Prostate gland (tissue), 2 donors: ENCODE measurements at regions not wholly inside any gene's neighbourhood (a gene's known extent, or its start where the extent isn't known, plus 50 kb on each side); places are given as distances from the start of the nearest gene placed in this dataset.

ENCODE experiments used
- POLR2A ChIP-seq: fragments of 450-650 bp; IDR thresholded peaks from one replicate; pipeline ENCODE4 v1.6.1; 2016; ENCODE audit warnings: antibody characterized with exemption, mild to moderate bottlenecking
- TF ChIP-seq, protein P1 (sequence below), 4 experiments: fragments of 200-600 bp in 2 of 4; fragments of 450-650 bp in 2 of 4; sonication (generic) in 2 of 4; IDR thresholded peaks; 1 replicate in 3 of 4; 2 replicates in 1 of 4; pipeline ENCODE4 v1.5.1; 2016 to 2019; ENCODE audit warnings: antibody characterized with exemption in 4 of 4, mild to moderate bottlenecking in 2 of 4, moderate library complexity in 2 of 4

DNA sequence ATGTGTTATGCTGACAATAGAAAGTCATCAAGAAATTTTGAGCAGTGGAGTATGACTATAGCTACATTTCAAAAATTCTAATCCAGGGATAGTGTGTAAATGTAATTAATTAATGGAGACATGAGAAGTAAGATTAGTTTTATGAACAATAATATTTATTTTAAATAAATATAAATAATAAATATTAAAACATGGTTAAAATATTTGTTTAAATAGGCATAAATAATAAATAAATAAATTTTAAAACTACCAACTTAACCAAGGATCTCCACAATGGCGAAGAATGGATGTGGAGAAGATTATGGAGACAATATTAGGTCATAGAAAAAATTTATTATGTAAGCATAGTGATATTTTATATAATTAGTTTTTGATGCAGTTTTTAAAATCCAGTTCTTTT, 588.2 kb upstream of the NOVA1 start:
- TF ChIP-seq, protein P1, sequence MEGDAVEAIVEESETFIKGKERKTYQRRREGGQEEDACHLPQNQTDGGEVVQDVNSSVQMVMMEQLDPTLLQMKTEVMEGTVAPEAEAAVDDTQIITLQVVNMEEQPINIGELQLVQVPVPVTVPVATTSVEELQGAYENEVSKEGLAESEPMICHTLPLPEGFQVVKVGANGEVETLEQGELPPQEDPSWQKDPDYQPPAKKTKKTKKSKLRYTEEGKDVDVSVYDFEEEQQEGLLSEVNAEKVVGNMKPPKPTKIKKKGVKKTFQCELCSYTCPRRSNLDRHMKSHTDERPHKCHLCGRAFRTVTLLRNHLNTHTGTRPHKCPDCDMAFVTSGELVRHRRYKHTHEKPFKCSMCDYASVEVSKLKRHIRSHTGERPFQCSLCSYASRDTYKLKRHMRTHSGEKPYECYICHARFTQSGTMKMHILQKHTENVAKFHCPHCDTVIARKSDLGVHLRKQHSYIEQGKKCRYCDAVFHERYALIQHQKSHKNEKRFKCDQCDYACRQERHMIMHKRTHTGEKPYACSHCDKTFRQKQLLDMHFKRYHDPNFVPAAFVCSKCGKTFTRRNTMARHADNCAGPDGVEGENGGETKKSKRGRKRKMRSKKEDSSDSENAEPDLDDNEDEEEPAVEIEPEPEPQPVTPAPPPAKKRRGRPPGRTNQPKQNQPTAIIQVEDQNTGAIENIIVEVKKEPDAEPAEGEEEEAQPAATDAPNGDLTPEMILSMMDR (IDR thresholded peaks at IDR 0.05): no peak
- no peak for TF ChIP-seq POLR2A
